ENCODE measurements at regions not wholly inside any gene's neighbourhood (a gene's known extent, or its start where the extent isn't known, plus 50 kb on each side); places are given as distances from the start of the nearest gene placed in this dataset.

GRCh38 chr11:122234780-122235179, 118.8 kb upstream of the BLID start:
- H3K27ac ChIP-seq (ENCODE audit: control insufficient read depth, insufficient read depth, low read length) = no peak overlapping the region
- H3K9me1 ChIP-seq (ENCODE audit: control insufficient read depth, extremely low read depth, insufficient read depth, low read length) = no peaks in the 10 kb centered on the region
- H3K4me1 ChIP-seq (ENCODE audit: control insufficient read depth, extremely low read depth, insufficient read depth, low read length) = no peaks in the 10 kb centered on the region
- no peak overlapping the region for H2AFZ ChIP-seq (ENCODE audit: control insufficient read depth, low read length)
- no peaks in the 10 kb centered on the region for H3K9me3 ChIP-seq (ENCODE audit: control insufficient read depth, low read depth, low read length)
- no peaks in the 10 kb centered on the region for H3K36me3 ChIP-seq (ENCODE audit: control insufficient read depth in 2 of 2, extremely low read depth in 1 of 2, insufficient read depth in 2 of 2, low read length in 2 of 2)
- no peak for DNase-seq (ENCODE audit: low read depth, low spot score)
- no peak for FAIRE-seq
- TF ChIP-seq CTCF (optimal IDR thresholded peaks at IDR 0.05 in 1 of 3, IDR thresholded peaks at IDR 0.05 in 1 of 3, conservative IDR thresholded peaks at IDR 0.05 in 1 of 3; ENCODE audit: extremely low read depth in 1 of 3, insufficient read depth in 2 of 3, low read length in 3 of 3) (no peak), EZH2 (IDR thresholded peaks at IDR 0.05; ENCODE audit: low read length) (no peak)
- H3K4me2 ChIP-seq (ENCODE audit: control insufficient read depth, extremely low read depth, insufficient read depth, low read depth, low read length) = no peak overlapping the region
- no peak overlapping the region for H3K4me3 ChIP-seq (ENCODE audit: control insufficient read depth in 2 of 3, extremely low read depth in 1 of 3, insufficient read depth in 2 of 3, low read depth in 1 of 3, low read length in 3 of 3)
- no peaks in the 10 kb centered on the region for H4K20me1 ChIP-seq (ENCODE audit: control insufficient read depth, extremely low read depth, insufficient read depth, low read length)
- no peak overlapping the region for H3K9ac ChIP-seq (ENCODE audit: control insufficient read depth, extremely low read depth, insufficient read depth, low read length)
- dilution Hi-C loops (cut with MboI; ENCODE audit: extremely low pct_ligation_motif_present, low sequenced_read_pairs) = no loop called here
- H3K79me2 ChIP-seq (ENCODE audit: control insufficient read depth, insufficient read depth, low read length) = no peaks in the 10 kb centered on the region
- H3K27me3 ChIP-seq (ENCODE audit: control insufficient read depth, extremely low read depth, insufficient read depth, low read length) = no peaks in the 10 kb centered on the region

GRCh38 chr11:122234257-122234656, 118.2 kb upstream of the BLID start:
- H3K9ac ChIP-seq (ENCODE audit: control insufficient read depth, extremely low read depth, insufficient read depth, low read length) = no peak overlapping the region
- H3K27ac ChIP-seq (ENCODE audit: control insufficient read depth, insufficient read depth, low read length) = no peak overlapping the region
- no peaks in the 10 kb centered on the region for H3K4me1 ChIP-seq (ENCODE audit: control insufficient read depth, extremely low read depth, insufficient read depth, low read length)
- H3K9me3 ChIP-seq (ENCODE audit: control insufficient read depth, low read depth, low read length) = no peaks in the 10 kb centered on the region
- no peaks in the 10 kb centered on the region for H3K9me1 ChIP-seq (ENCODE audit: control insufficient read depth, extremely low read depth, insufficient read depth, low read length)
- H3K36me3 ChIP-seq (ENCODE audit: control insufficient read depth in 2 of 2, extremely low read depth in 1 of 2, insufficient read depth in 2 of 2, low read length in 2 of 2) = no peaks in the 10 kb centered on the region
- H3K79me2 ChIP-seq (ENCODE audit: control insufficient read depth, insufficient read depth, low read length) = no peaks in the 10 kb centered on the region
- no peaks in the 10 kb centered on the region for H3K27me3 ChIP-seq (ENCODE audit: control insufficient read depth, extremely low read depth, insufficient read depth, low read length)
- DNase-seq (ENCODE audit: low read depth, low spot score) = no peak
- H4K20me1 ChIP-seq (ENCODE audit: control insufficient read depth, extremely low read depth, insufficient read depth, low read length) = no peaks in the 10 kb centered on the region
- no peak for TF ChIP-seq EZH2 (IDR thresholded peaks at IDR 0.05; ENCODE audit: low read length)
- no peak for TF ChIP-seq CTCF (optimal IDR thresholded peaks at IDR 0.05 in 1 of 3, IDR thresholded peaks at IDR 0.05 in 1 of 3, conservative IDR thresholded peaks at IDR 0.05 in 1 of 3; ENCODE audit: extremely low read depth in 1 of 3, insufficient read depth in 2 of 3, low read length in 3 of 3)
- no peak overlapping the region for H3K4me2 ChIP-seq (ENCODE audit: control insufficient read depth, extremely low read depth, insufficient read depth, low read depth, low read length)
- no peak for FAIRE-seq
- H3K4me3 ChIP-seq (ENCODE audit: control insufficient read depth in 2 of 3, extremely low read depth in 1 of 3, insufficient read depth in 2 of 3, low read depth in 1 of 3, low read length in 3 of 3) = no peak overlapping the region
- H2AFZ ChIP-seq (ENCODE audit: control insufficient read depth, low read length) = no peak overlapping the region
- dilution Hi-C loops (cut with MboI; ENCODE audit: extremely low pct_ligation_motif_present, low sequenced_read_pairs) = no loop called here
